PC-9 (cell line): ENCODE measurements at regions not wholly inside any gene's neighbourhood (a gene's known extent, or its start where the extent isn't known, plus 50 kb on each side); places are given as distances from the start of the nearest gene placed in this dataset.

Experiments
- CTCF ChIP-seq: fragments of 200-600 bp; sonication (generic); conservative IDR thresholded peaks from 2 replicates; pipeline ENCODE4 v1.6.1; 2017; ENCODE audit warnings: mixed run types, antibody characterized with exemption, mild to moderate bottlenecking, moderate library complexity
- EZH2 ChIP-seq: fragments of 200-600 bp; sonication (generic); IDR thresholded peaks from 2 replicates; pipeline ENCODE4 v1.8.0; 2017; ENCODE audit warnings: antibody characterized with exemption, low read depth

DNA sequence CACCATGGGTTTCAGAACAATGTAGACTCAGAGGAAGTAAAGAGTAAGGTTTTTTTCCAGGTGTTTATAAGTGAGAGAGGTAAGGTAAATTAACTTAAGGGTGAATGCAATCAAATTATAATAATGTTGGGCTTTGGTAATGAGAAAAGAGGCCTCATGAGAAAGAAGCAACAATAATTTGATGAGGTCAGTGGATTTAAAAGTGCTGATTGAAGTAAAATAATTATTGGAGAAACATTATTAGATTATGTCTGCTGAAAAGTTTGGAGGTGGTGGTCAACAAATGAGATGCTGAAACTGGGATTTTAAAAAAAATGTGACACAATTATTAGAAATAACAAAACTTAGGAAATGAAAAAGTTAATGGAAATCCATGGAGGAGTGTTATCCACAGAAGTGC lies 187.4 kb upstream of the BRINP3 start:
- TF ChIP-seq CTCF (no peak), EZH2 (no peak)
